Transverse colon (tissue), 4 donors: ENCODE measurements at regions not wholly inside any gene's neighbourhood (a gene's known extent, or its start where the extent isn't known, plus 50 kb on each side); places are given as distances from the start of the nearest gene placed in this dataset.

ENCODE experiments used
- CTCF ChIP-seq, 5 experiments: fragments of 200-600 bp in 3 of 5; fragments of 450-650 bp in 2 of 5; sonication (generic) in 3 of 5; IDR thresholded peaks; 1 replicate in 2 of 5; 2 replicates in 3 of 5; pipeline ENCODE4 v1.5.1; 2016 to 2017; ENCODE audit warnings: antibody characterized with exemption in 5 of 5, inconsistent platforms in 3 of 5, mild to moderate bottlenecking in 2 of 5, moderate library complexity in 1 of 5
- POLR2A ChIP-seq: fragments of 450-650 bp; IDR thresholded peaks from one replicate; pipeline ENCODE4 v1.6.1; 2016; ENCODE audit warnings: antibody characterized with exemption, mild to moderate bottlenecking, moderate library complexity
- POLR2AphosphoS5 ChIP-seq, 3 donors: sonication (generic); formaldehyde crosslinking; IDR thresholded peaks; one replicate each; pipeline ENCODE4 v1.6.1; 2016; ENCODE audit warnings: antibody characterized with exemption in 3 of 3

DNA sequence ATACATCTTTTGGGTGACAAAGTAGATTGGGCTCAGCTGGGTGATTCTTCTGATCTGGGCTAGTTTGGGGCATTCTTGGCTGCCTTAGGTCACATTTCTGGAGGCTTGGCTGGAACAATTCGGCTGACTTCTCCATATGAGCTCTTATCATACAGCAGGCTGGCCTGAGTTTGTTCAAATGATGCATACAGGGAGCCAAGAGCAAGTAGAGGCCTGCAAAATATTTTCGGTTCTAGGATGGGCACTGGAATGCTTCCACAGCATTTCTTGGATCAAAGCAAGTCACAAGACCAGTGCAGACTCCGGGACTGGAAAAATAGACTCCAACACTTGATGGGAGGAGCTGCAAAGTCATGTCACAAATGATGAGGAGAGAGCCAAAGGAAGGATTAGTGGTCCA is 98.4 kb downstream of the SCG2 start:
- TF ChIP-seq CTCF (IDR thresholded peaks at IDR 0.05) = no peak
- TF ChIP-seq POLR2AphosphoS5 (IDR thresholded peaks at IDR 0.05) = no peak
- no peak for TF ChIP-seq POLR2A
